ENCODE measurements at regions not wholly inside any gene's neighbourhood (a gene's known extent, or its start where the extent isn't known, plus 50 kb on each side); places are given as distances from the start of the nearest gene placed in this dataset.

- TF ChIP-seq CTCF (conservative IDR thresholded peaks at IDR 0.05 in 1 of 2, IDR thresholded peaks at IDR 0.05 in 1 of 2; ENCODE audit: extremely low read depth in 1 of 2, insufficient read depth in 1 of 2, low read depth in 1 of 2, low read length in 2 of 2) (no peak), EZH2 (IDR thresholded peaks at IDR 0.05; ENCODE audit: borderline replicate concordance, low read length) (no peak)
Measured at GRCh38 chr20:10920396-10920795, 246.6 kb upstream of the JAG1 start.

Measured in mammary epithelial cell (primary cell).